ENCODE measurements at regions not wholly inside any gene's neighbourhood (a gene's known extent, or its start where the extent isn't known, plus 50 kb on each side); places are given as distances from the start of the nearest gene placed in this dataset.

- Histone ChIP-seq H3K27me3 (ENCODE audit: control insufficient read depth in 1 of 2, insufficient read depth in 2 of 2, low read length in 2 of 2) (peaks cover 0 to 7% of the 10 kb centered on the region in 2 experiments), H3K36me3 (ENCODE audit: insufficient read depth, low read length) (no peaks in the 10 kb centered on the region), H3K27ac (ENCODE audit: low read depth in 1 of 2, low read length in 2 of 2) (no peak overlapping the region), H3K4me3 (ENCODE audit: low read length) (no peak overlapping the region), H3K4me1 (ENCODE audit: insufficient read depth, low read length) (no peaks in the 10 kb centered on the region), H3K9me3 (ENCODE audit: control insufficient read depth in 1 of 2, insufficient read depth in 1 of 2, low read length in 2 of 2) (no peaks in the 10 kb centered on the region)
- no peaks in the 10 kb centered on the region for H3K4me1 Mint-ChIP-seq (ENCODE audit: low read depth)
- intact Hi-C loops (cut with DNase I, micrococcal nuclease): no loop called here
- POLR2A ChIA-PET: no interaction called here
- DNase-seq: no peak
- H3K4me3 Mint-ChIP-seq: no peak overlapping the region
- H3K9me3 Mint-ChIP-seq: no peaks in the 10 kb centered on the region
- no peak for ATAC-seq (ENCODE audit: poor library complexity)
- H3K27ac Mint-ChIP-seq: no peak overlapping the region
- peaks cover 27% of the 10 kb centered on the region for H3K27me3 Mint-ChIP-seq
- no peak for TF ChIP-seq CTCF (IDR thresholded peaks at IDR 0.05)
- CTCF ChIA-PET: no interaction called here
- no peaks in the 10 kb centered on the region for H3K36me3 Mint-ChIP-seq (ENCODE audit: low read depth)
These were observed 328.7 kb downstream of the CXCL12 start for GRCh38 chr10:44056206-44056605.

- TF ChIP-seq CTCF (IDR thresholded peaks at IDR 0.05): no peak
- DNase-seq: no peak
- H3K9me3 Mint-ChIP-seq: no peaks in the 10 kb centered on the region
- H3K9me3 ChIP-seq (ENCODE audit: control insufficient read depth in 1 of 2, insufficient read depth in 1 of 2, low read length in 2 of 2): no peaks in the 10 kb centered on the region
- peaks cover 44% of the 10 kb centered on the region for H3K27me3 Mint-ChIP-seq
- peaks cover 0 to 11% of the 10 kb centered on the region in 2 experiments for H3K27me3 ChIP-seq (ENCODE audit: control insufficient read depth in 1 of 2, insufficient read depth in 2 of 2, low read length in 2 of 2)
- ChIA-PET CTCF (no interaction called here), POLR2A (no interaction called here)
- no peak for ATAC-seq (ENCODE audit: poor library complexity)
- no peaks in the 10 kb centered on the region for H3K36me3 Mint-ChIP-seq (ENCODE audit: low read depth)
- no peak overlapping the region for H3K27ac Mint-ChIP-seq
- H3K4me1 Mint-ChIP-seq (ENCODE audit: low read depth): no peaks in the 10 kb centered on the region
- no peak overlapping the region for H3K4me3 Mint-ChIP-seq
- no peaks in the 10 kb centered on the region for H3K36me3 ChIP-seq (ENCODE audit: insufficient read depth, low read length)
- H3K4me3 ChIP-seq (ENCODE audit: low read length): no peak overlapping the region
- intact Hi-C loops (cut with DNase I, micrococcal nuclease): no loop called here
- no peak overlapping the region for H3K27ac ChIP-seq (ENCODE audit: low read depth in 1 of 2, low read length in 2 of 2)
- H3K4me1 ChIP-seq (ENCODE audit: insufficient read depth, low read length): no peaks in the 10 kb centered on the region
These were observed 330.9 kb downstream of the CXCL12 start for GRCh38 chr10:44054046-44054445.

GRCh38 chr10:44053391-44053790 lies 331.5 kb downstream of the CXCL12 start:
- TF ChIP-seq CTCF (IDR thresholded peaks at IDR 0.05): no peak
- ChIA-PET CTCF (no interaction called here), POLR2A (no interaction called here)
- DNase-seq (no peak), ATAC-seq (ENCODE audit: poor library complexity) (no peak)
- peaks cover 0 to 11% of the 10 kb centered on the region in 2 experiments for H3K27me3 ChIP-seq (ENCODE audit: control insufficient read depth in 1 of 2, insufficient read depth in 2 of 2, low read length in 2 of 2)
- no peak overlapping the region for H3K4me3 Mint-ChIP-seq
- no peak overlapping the region for H3K27ac Mint-ChIP-seq
- H3K9me3 ChIP-seq (ENCODE audit: control insufficient read depth in 1 of 2, insufficient read depth in 1 of 2, low read length in 2 of 2): no peaks in the 10 kb centered on the region
- no peaks in the 10 kb centered on the region for H3K36me3 ChIP-seq (ENCODE audit: insufficient read depth, low read length)
- peaks cover 50% of the 10 kb centered on the region for H3K27me3 Mint-ChIP-seq
- H3K9me3 Mint-ChIP-seq: no peaks in the 10 kb centered on the region
- H3K27ac ChIP-seq (ENCODE audit: low read depth in 1 of 2, low read length in 2 of 2): no peak overlapping the region
- no peak overlapping the region for H3K4me3 ChIP-seq (ENCODE audit: low read length)
- H3K4me1 Mint-ChIP-seq (ENCODE audit: low read depth): no peaks in the 10 kb centered on the region
- no peaks in the 10 kb centered on the region for H3K36me3 Mint-ChIP-seq (ENCODE audit: low read depth)
- intact Hi-C loops (cut with DNase I, micrococcal nuclease): no loop called here
- no peaks in the 10 kb centered on the region for H3K4me1 ChIP-seq (ENCODE audit: insufficient read depth, low read length)

Data from CD4-positive, alpha-beta T cell (primary cell).